Fibroblast of the conjunctiva (primary cell): ENCODE measurements at regions not wholly inside any gene's neighbourhood (a gene's known extent, or its start where the extent isn't known, plus 50 kb on each side); places are given as distances from the start of the nearest gene placed in this dataset.

Experiments
- DNase-seq: peaks from one replicate; pipeline ENCODE4 v3.0.0-alpha.2; 2010; ENCODE audit warnings: low read depth

- no peak for DNase-seq
Measured at GRCh38 chr1:232682248-232682647, 52.3 kb upstream of the SIPA1L2 start.

DNA sequence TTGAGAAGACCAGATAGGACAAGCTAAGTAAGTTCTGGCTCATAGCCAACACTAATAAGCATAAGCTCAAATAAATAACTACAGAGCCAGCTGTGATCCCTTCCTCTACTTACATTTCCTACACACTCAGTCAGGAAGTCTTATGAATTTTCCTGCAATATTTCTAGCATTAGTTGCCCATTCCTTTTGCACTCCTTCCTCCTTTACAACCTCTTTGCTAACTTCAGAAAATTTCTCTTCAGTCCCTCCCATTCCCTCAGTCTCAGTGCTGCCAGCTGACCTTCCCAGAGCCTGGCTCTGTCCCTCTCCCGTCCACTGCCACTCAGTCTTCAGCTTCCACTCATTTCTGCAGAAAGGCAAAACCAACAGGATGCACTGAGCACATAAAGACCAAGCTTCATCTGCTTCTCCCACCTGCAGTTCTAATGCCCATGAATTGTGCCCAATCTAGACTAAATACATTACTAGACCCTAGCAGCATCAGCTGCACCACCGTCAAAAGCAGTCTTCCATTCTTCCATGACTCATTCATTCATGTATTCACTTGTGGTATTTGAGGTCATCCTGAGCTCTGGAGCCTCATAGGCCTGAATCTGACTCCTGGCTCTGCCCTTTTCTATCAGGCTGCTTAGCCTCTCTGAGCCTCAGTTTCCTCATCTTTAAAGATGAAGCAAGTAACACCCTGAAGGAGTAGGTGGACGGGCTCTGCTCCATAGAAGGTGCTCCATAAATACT lies 54.6 kb upstream of the SIPA1L2 start:
- no peak for DNase-seq

- DNase-seq, result no peak
Measured at GRCh38 chr1:232686346-232686745, 56.4 kb upstream of the SIPA1L2 start.

DNA sequence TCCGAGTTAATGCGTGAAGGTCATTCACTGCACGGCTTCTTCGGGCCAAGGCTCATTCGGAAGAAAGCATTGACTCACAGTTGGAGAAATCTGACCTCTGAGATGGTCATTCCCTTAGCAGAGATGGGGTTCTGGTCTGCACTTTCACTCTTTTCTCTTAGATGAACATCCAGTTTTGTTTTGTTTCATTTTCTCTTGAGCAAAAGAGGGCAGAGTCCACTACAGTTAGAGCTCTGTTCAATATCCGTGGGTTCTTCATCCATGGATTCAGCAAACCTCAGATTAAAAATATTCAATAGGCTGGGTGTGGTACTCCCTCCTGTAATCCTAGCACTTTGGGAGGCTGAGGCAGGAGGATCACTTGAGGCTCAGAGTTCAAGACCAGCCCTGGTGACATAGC lies 57.4 kb upstream of the SIPA1L2 start:
- DNase-seq, result no peak

DNA sequence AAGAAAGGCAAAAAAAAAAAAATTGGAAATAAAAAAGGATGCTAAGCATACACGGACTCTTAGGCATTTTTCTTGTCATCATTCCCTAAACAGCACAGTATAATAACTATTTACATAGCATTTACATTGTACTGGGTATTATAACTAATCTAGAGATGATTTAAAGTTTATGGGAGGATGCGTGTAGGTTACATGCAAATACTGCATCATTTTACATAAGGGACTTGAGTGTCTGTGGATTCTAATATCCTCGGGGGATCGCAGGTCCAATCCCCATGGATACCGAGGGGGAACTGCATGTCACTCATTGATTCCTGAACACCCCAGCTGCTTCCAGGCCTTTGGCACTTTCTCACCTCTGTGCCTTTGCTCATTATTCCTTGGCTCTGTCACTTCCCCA lies 57.8 kb upstream of the SIPA1L2 start:
- DNase-seq, result no peak

DNA sequence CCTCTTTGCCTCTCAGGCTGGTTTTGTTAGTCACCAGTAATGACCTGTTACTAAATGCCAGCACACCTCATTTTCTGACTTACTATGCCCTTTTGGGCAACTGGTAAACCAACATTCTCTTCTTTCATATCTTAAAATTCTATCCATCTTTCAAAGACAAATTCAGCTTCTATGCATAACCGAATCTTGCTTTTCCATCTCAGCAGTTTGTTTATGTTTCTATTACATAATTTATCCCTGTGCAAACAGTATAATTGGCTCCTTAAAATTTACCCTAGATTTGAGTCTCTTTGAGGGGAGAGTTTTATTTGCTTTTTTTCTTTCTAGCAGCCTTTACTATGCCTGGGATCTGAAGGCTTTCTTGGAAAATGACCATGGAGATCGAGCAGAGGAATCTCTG lies 58.5 kb upstream of the SIPA1L2 start:
- DNase-seq, result no peak

- no peak for DNase-seq
Measured at GRCh38 chr1:232689711-232690110, 59.8 kb upstream of the SIPA1L2 start.

DNA sequence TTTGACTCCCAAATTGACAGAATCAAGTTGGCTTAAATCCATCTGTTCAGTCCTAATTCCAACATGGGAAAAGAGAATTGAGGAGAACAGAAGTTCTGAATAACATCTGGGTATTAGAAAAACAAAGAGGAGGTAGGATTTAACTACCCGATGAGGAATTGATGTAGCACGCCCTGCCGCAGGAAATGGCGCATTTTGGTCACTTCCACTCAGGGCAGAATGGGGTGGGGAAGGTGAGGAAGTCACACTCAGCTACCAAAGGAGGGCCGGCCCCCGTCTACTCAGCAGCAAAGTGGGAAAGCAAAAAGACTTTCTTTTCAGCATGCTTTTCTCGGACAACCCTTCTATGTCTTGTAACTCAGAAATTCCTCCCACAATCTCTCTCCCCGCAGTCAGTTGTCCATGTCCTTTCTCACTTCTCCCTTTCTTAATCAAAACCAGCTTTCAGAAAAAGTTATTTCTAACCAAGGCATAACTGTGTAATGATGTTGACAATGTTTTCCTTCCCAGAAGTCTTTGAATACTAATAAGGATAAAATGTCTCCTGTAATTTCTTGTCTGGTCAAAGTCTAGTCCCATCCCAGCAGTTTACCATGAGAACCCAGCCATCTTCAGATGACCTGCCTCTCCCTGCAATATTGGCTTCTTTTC lies 60.5 kb upstream of the SIPA1L2 start:
- DNase-seq, result no peak

DNA sequence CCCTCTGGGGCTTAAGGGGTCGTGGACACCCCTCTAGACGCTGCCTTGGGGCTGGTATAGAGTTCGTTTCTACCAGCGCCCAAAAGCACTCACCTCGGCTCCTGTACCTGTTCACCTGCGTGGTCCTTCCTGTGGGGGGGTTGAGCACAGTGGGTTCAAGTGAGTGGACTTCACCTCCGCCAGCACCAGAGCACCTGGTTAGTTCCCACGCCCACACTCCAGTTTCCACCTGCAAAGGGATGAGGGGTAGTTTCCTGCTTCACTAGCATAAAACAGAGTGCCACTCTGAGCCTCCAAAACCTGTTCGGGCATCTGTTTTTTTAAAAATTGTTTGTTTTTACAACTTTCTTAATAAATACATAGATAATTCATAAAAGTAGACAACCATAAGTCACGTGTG lies 64.5 kb upstream of the SIPA1L2 start:
- no peak for DNase-seq

GRCh38 chr1:232695621-232696385 lies 65.9 kb upstream of the SIPA1L2 start:
- no peak for DNase-seq

GRCh38 chr1:232696466-232696865 lies 66.5 kb upstream of the SIPA1L2 start:
- DNase-seq, result no peak

- no peak for DNase-seq
Measured at GRCh38 chr1:232697187-232697822, 67.4 kb upstream of the SIPA1L2 start.

- no peak for DNase-seq
Measured at GRCh38 chr1:232699814-232700213, 69.9 kb upstream of the SIPA1L2 start.

- no peak for DNase-seq
Measured at GRCh38 chr1:232702911-232703310, 73.0 kb upstream of the SIPA1L2 start.

- no peak for DNase-seq
Measured at GRCh38 chr1:232704256-232704655, 74.3 kb upstream of the SIPA1L2 start.

DNA sequence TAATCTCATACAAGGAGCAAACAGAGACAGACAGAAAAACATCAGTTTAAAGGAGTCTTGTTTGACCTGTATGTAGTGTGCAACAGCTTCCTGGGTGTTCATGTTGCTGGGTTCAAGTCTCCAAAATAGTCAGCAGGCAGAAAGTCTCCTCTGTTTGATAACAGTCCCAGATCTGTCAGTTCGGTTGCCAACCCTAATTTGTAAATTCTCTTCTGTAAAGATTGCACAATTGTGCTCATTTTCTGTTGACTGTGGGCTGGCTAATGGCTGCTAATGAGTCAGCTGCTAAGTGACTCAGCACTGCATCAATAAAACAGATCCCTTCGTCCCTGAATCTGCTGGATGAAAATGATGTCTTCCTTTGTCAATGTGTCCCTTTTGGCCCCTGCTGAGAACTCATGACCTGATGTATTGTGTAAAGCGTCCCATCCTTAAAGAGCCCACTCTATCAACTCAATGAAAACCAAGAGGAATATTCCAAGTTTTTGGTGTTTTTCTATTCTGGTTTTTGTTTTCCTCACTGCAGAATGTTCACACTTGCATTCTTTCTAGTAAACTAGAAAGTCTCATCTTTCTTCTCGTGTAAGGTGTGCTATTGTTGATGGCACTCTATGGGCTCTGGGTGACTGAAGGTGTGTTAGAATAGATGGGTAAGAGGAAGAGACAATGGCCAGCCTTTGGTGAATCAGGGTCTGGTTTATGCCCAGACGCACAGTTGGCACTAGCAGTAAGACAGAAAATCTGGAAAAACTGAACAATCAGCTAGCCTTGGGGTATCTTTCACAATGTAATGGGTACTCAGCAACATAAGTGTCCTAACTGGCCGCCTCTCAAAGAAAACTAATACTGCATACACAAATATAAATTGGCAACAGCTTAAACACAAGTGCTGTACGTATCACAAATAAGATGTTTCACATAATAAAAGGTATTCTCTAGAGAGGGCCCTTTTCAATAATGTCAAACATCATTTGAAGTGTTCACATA lies 75.1 kb upstream of the SIPA1L2 start:
- DNase-seq, result peak; percentile 54

- no peak for DNase-seq
Measured at GRCh38 chr1:232705815-232706575, 76.1 kb upstream of the SIPA1L2 start.

GRCh38 chr1:232707142-232707541 lies 77.2 kb upstream of the SIPA1L2 start:
- DNase-seq, result no peak

DNA sequence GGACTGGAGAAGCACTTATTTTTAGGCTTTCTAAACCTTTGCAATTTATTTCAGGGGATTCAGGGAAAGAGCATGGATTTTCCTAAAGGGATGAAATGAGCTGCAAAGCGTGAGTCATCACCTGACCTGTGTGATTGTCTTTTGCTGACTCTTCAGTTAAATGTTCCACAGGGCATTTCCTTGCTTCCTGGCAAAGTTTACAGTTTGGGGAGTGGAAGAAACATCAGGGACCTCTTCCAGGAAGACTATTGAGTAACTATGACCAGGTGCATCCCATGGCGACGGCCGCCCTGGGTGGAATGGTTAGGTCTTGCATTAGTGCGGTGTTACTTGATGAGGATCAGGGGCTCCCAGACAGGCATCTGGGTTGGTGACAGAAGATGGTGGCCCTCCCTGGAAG lies 79.5 kb upstream of the SIPA1L2 start:
- no peak for DNase-seq

DNA sequence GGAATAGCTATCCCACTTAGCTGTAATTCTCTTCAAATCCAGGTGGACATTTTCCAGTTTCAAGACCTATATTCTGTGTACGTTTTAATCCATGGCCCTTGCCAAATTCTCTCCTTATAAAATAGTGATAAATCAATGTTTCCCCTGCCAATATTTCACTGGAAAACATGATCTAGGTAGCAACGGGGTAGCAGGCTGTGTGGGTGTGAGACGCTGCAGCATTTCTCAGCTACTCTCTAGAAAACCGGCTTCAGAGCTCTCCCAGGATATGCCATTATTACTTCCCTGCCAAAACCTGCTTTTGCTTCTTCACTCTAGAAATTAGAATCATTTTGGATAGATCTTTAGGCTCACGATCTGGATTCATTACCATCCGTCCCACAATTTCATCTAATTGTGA lies 82.1 kb upstream of the SIPA1L2 start:
- DNase-seq, result no peak

GRCh38 chr1:232713785-232714184 lies 83.9 kb upstream of the SIPA1L2 start:
- no peak for DNase-seq
